ENCODE measurements at regions not wholly inside any gene's neighbourhood (a gene's known extent, or its start where the extent isn't known, plus 50 kb on each side); places are given as distances from the start of the nearest gene placed in this dataset.

DNA sequence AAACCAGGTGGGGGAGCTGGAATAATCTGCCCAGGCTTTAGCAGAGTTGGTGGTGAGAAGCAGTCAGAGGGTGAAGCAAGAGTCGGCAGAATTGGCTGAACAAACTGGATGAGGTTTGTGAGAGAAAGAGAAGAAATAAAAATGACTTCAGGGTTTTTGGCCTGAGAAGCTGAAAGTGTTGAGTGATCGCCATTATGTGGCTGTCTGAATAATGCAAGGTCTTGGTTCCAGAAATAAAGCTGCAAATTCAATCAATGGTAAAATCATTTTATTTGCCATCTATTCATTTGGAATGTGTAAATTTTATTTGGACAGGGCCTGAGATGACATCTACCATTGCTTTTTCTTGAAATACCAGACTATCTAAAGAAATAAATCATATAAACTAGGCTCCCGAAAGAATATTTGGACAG lies 50.4 kb upstream of the DAB2 start:
- Histone ChIP-seq H3K9ac (ENCODE audit: low read length) (no peak overlapping the region), H3K27ac (ENCODE audit: low read length) (no peak overlapping the region), H2AFZ (ENCODE audit: low read length) (no peak overlapping the region), H4K20me1 (ENCODE audit: insufficient read depth, low read length) (no peaks in the 10 kb centered on the region), H3K36me3 (replicated peaks; ENCODE audit: insufficient read depth, low read length) (no peaks in the 10 kb centered on the region), H3K9me2 (replicated peaks; ENCODE audit: insufficient read depth, low read length) (no peaks in the 10 kb centered on the region), H3K4me2 (ENCODE audit: low read depth, low read length) (no peak overlapping the region), H3K4me1 (ENCODE audit: low read length) (no peaks in the 10 kb centered on the region), H3K9me3 (replicated peaks; ENCODE audit: insufficient read depth, low read length) (no peaks in the 10 kb centered on the region), H3F3A (ENCODE audit: insufficient read depth, low read length) (no peaks in the 10 kb centered on the region), H3K79me2 (ENCODE audit: low read length) (no peaks in the 10 kb centered on the region), H3K27me3 (replicated peaks; ENCODE audit: insufficient read depth, low read length) (no peaks in the 10 kb centered on the region), H3K4me3 (ENCODE audit: low read length) (no peak overlapping the region)
- DNase-seq: no peak
- TF ChIP-seq, protein P1, sequence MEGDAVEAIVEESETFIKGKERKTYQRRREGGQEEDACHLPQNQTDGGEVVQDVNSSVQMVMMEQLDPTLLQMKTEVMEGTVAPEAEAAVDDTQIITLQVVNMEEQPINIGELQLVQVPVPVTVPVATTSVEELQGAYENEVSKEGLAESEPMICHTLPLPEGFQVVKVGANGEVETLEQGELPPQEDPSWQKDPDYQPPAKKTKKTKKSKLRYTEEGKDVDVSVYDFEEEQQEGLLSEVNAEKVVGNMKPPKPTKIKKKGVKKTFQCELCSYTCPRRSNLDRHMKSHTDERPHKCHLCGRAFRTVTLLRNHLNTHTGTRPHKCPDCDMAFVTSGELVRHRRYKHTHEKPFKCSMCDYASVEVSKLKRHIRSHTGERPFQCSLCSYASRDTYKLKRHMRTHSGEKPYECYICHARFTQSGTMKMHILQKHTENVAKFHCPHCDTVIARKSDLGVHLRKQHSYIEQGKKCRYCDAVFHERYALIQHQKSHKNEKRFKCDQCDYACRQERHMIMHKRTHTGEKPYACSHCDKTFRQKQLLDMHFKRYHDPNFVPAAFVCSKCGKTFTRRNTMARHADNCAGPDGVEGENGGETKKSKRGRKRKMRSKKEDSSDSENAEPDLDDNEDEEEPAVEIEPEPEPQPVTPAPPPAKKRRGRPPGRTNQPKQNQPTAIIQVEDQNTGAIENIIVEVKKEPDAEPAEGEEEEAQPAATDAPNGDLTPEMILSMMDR (IDR thresholded peaks at IDR 0.05; ENCODE audit: low read length): no peak
- no peak for TF ChIP-seq EZH2 (optimal IDR thresholded peaks at IDR 0.05; ENCODE audit: low read depth, low read length)
- no peak for TF ChIP-seq EZH2phosphoT487 (IDR thresholded peaks at IDR 0.05; ENCODE audit: low read length)

Measured in MM.1S (cell line).